Fibroblast of skin of left quadriceps (primary cell): ENCODE measurements at regions not wholly inside any gene's neighbourhood (a gene's known extent, or its start where the extent isn't known, plus 50 kb on each side); places are given as distances from the start of the nearest gene placed in this dataset.

Experiments
- DNase-seq, 2 experiments: peaks; one replicate each; pipeline ENCODE4 v3.0.0-alpha.2; 2013; ENCODE audit warnings: low read depth in 2 of 2

DNA sequence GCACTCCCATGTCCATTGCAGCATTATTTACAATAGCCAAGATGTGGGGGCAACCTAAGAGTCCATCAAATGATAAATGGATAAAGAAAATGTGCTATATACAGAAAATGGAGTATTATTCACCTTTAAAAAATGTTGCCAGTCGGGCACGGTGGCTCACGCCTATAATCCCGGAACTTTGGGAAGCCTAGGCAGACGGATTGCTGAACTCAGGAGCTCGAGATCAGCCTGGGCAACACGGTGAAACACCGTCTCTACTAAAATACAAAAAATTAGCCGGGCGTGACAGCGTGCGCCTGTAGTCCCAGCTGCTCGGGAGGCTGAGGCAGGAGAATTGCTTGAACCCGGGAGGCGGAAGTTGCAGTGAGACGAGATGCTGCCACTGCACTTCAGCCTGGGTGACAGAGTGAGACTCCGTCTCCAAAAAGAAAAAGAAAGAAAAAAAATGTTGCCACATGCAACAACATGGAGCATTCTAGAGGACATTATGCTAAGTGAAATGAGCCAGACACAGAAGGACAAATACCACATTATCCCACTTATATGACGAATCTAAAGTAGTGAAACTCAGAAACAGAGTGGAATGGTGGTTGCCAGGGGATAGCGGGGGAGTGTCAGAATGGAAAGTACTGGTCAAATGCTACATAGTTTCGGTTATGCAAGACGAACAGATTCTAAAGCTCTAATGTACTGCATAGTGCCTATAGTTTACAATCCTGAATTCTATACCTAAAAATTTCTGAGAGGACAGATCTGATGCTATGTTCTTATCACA lies 1385.6 kb upstream of the TMEFF2 start:
- DNase-seq, result no peak

GRCh38 chr2:193566886-193567285 lies 1372.2 kb upstream of the TMEFF2 start:
- no peak for DNase-seq

DNA sequence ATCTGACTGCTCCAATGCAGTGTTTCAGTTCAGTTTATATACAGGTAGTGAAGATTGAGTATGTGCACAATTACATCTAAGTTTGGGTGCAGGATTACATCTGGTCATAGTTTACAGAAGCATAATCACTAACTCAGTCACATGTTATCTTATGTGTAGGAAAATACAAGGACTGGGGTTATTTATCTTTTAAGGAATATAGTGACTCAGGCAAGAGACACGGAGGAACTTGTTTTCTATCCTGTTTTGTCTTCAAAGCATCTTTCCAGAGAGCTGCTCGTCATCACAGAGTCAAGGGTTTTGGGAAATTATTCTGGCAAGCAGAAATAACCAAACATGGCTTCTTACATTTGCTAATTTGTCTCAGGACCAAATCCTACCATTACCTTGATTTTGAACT lies 1371.5 kb upstream of the TMEFF2 start:
- DNase-seq, result no peak

DNA sequence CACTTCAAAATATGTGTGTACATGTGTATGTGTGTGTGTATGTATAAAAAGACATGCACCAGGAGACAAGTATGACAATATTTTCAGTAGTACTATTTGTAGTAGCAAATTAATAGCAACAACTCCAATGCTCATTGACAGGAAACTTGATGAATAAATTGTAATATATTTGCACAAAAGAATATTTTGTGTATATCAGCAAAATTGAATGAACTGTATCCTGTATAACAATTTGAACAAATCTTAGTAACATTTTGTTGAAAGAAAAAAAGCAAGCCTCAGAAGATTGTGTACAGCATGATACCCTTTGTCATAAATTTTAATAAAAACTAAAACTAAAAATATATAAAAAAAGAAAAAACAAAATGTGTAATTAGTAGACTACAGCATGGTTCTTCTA lies 1367.3 kb upstream of the TMEFF2 start:
- no peak for DNase-seq

GRCh38 chr2:193561054-193561453 lies 1366.3 kb upstream of the TMEFF2 start:
- DNase-seq, result no peak

- DNase-seq, result no peak
Measured at GRCh38 chr2:193556766-193557470, 1362.2 kb upstream of the TMEFF2 start.

GRCh38 chr2:193549661-193550060 lies 1354.9 kb upstream of the TMEFF2 start:
- no peak for DNase-seq

DNA sequence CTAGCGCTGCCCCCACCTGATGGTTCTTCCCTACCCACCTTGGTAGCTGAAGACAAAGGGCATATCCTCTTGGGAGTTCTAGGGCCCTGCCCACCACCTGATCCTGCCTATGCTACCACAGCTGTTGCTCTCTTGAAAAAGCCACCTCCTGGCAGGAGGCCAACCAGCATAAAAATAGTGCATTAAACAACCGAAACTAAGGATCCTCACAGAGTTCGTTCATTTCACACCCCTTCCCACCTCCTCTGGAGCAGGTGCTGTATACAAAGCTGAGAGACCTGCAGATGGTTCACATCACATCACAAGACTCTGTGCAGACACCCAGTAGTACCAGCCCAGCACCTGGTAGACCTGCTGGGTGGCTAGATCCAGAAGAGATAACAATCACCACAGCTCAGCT lies 1348.0 kb upstream of the TMEFF2 start:
- DNase-seq, result no peak

DNA sequence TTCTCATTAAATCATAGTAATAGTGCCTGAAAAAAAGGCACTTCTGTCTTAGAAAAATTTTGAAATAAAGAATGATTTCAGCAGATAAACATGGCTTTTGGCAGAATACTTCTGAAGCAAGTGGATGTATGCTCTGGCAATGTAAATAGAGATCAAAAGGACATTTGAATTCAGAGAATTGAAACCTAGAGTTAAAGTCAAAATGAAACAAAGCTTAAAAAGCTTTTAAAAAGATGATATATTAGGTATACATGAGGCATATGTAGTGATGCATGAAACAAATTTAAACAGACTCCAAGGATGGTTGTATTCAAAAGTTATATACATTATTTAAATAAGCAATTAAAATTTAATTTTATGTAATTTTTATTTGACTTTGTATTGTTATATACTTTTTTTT lies 1344.5 kb upstream of the TMEFF2 start:
- no peak for DNase-seq

DNA sequence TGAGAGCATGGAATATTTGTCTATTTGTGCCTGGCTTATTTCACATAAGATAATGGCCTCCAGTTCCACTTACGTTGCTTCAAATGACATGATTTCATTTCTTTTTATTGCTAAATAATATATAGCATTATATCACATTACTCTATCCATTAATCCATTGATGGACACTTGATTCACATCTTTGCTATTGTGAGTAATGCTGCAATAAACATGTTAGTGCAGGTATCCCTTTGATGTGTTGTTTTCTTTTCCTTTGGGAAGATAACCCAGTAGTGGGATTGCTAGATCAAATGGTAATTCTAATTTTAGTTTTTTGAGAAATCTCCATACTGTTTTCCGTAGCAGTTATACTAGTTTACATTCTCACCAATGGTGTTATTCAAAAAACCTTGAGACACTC lies 1343.3 kb upstream of the TMEFF2 start:
- DNase-seq, result no peak

DNA sequence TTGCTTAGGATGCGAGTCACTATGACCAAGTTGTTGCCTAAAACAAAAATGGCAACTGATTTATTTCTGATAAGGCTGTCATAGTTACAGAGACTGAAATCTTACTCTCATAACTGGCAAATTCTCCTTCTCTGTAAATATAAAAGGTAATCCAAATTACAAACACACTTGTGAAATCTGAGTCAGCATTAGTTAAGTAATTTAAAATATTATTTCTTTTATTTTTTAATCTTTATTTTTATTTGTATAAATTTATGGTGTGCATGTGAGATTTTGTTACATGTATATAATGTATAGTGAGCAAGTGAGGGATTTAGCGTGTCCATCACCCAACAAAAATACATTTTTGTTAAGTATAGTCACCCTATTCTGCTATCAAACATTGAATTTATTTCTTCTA lies 1342.8 kb upstream of the TMEFF2 start:
- DNase-seq, result no peak

- no peak for DNase-seq
Measured at GRCh38 chr2:193528458-193528857, 1333.7 kb upstream of the TMEFF2 start.

- no peak for DNase-seq
Measured at GRCh38 chr2:193527146-193527545, 1332.4 kb upstream of the TMEFF2 start.

GRCh38 chr2:193523662-193524061 lies 1328.9 kb upstream of the TMEFF2 start:
- no peak for DNase-seq

GRCh38 chr2:193521523-193521922 lies 1326.8 kb upstream of the TMEFF2 start:
- DNase-seq, result no peak

DNA sequence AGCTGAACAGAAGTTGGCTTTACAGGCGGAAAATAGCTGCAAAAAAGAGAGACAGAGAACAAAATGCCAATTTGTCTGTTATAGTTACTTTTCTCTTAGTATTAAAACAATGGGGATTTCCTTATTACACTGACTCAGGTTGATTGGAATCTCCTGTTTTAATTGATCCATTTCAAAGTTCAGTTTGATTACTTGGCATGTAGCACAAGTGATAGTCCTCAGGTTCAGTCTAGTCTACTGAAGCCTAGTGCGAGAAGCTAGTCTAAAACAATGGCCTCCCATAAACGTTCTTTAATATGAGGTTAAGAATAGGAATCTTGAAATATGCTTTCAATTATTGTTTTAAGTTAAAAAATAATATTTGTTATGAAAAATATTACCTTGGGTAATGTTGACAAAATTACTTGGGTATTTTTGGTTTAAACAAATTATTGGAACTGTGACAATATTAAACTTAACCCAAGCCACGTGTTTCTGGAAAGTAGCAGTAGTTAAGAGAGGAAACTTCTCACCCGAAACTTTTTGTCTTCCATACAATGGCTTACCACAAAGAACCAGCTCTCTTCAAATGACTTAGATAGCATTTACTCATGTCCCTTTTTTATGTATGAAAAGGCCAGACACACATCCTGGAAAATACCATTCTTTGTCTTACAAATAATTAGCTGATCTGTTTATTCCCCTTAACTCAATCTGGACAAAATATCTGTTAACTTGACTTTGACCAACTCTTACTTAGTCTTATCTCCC lies 1326.2 kb upstream of the TMEFF2 start:
- no peak for DNase-seq

- peak; percentile 53 to 54 for DNase-seq
Measured at GRCh38 chr2:193518041-193518817, 1323.5 kb upstream of the TMEFF2 start.

- DNase-seq, result no peak
Measured at GRCh38 chr2:193517615-193518014, 1322.9 kb upstream of the TMEFF2 start.

GRCh38 chr2:193506035-193506434 lies 1311.3 kb upstream of the TMEFF2 start:
- no peak for DNase-seq

GRCh38 chr2:193505620-193506019 lies 1310.9 kb upstream of the TMEFF2 start:
- DNase-seq, result no peak

- DNase-seq, result no peak
Measured at GRCh38 chr2:193502363-193503035, 1307.8 kb upstream of the TMEFF2 start.
